K562 (cell line): ENCODE measurements at regions not wholly inside any gene's neighbourhood (a gene's known extent, or its start where the extent isn't known, plus 50 kb on each side); places are given as distances from the start of the nearest gene placed in this dataset.

Source experiments
- ATAC-seq: fragments of 200-7000 bp; cut with Tn5 transposase; 3 replicates; pipeline ENCODE4 v1.9.1; 2020; ENCODE audit warnings: moderate library complexity
- BruUV-seq: library from RNA; stranded (reverse); fragments of 400-500 nt; replicated peaks from 2 replicates; lab custom pipeline; 2021; lab: Mats Ljungman, UMichigan
- CTCF ChIA-PET: fragments of 300-600 bp; formaldehyde crosslinking; extraction: SDS; loops from one replicate; lab custom pipeline; 2021; ENCODE audit warnings: low intra/inter-chr PET ratio; lab: Yijun Ruan, JAX
- POLR2A ChIA-PET: fragments of 300-600, 350-650 bp; sonication (Branson Sonifier 250); formaldehyde crosslinking; extraction: SDS; loops from one replicate; lab custom pipeline; 2021; ENCODE audit warnings: antibody characterized with exemption, inconsistent platforms; lab: Yijun Ruan, JAX
- DNase-seq, 4 experiments: peaks; one replicate each; pipeline versions ENCODE4 v3.0.0 to v3.0.0-alpha.2; 2011 to 2018; ENCODE audit warnings: low spot score in 3 of 4, mixed read lengths in 3 of 4; ENCODE audit errors: extremely low read depth in 1 of 4
- FAIRE-seq: peaks from 2 replicates; lab custom pipeline; 2011; peaks lifted over from hg19 to GRCh38; lab: Jason Lieb, UNC
- H2AFZ ChIP-seq: 2 replicates; pipeline ENCODE4 v1.6.0; 2011; ENCODE audit warnings: low read depth, low read length, control low read depth, inconsistent platforms
- H3K27ac ChIP-seq: fragments of 200-600 bp; 3 replicates; pipeline ENCODE4 v1.8.0; 2011; ENCODE audit warnings: low read depth, mild to moderate bottlenecking, control low read depth, inconsistent platforms, low read length, moderate library complexity, mixed read lengths; ENCODE audit errors: extremely low read depth
- H3K27me3 ChIP-seq, 2 experiments: fragments of 300-600 bp in 1 of 2; 2 replicates in 1 of 2; 3 replicates in 1 of 2; pipeline versions ENCODE4 v1.6.0 to v1.8.0; 2011; ENCODE audit warnings: inconsistent platforms in 2 of 2, low read length in 2 of 2, mild to moderate bottlenecking in 1 of 2, mixed read lengths in 1 of 2, moderate library complexity in 1 of 2; ENCODE audit not compliant: control insufficient read depth in 2 of 2, insufficient read depth in 2 of 2
- H3K36me3 ChIP-seq: fragments of 300-600 bp; 3 replicates; pipeline ENCODE4 v1.8.0; 2011; ENCODE audit warnings: mild to moderate bottlenecking, low read length, inconsistent platforms; ENCODE audit not compliant: control insufficient read depth, insufficient read depth
- H3K4me1 ChIP-seq, 2 experiments: fragments of 200-600 bp in 1 of 2; replicated peaks in 1 of 2; 2 replicates in 1 of 2; 3 replicates in 1 of 2; pipeline versions ENCODE4 v1.5.1 to v1.8.0; 2011; ENCODE audit warnings: inconsistent platforms in 2 of 2, low read length in 2 of 2, mild to moderate bottlenecking in 1 of 2, mixed read lengths in 1 of 2, moderate library complexity in 1 of 2; ENCODE audit not compliant: control insufficient read depth in 2 of 2, insufficient read depth in 2 of 2
- H3K4me2 ChIP-seq: 2 replicates; pipeline ENCODE4 v1.6.1; 2011; ENCODE audit warnings: low read length, control low read depth, inconsistent platforms, mixed read lengths; ENCODE audit not compliant: insufficient read depth
- H3K4me3 ChIP-seq: fragments of 200-600 bp; sonication (generic), shearing (Covaris generic); 2 replicates; pipeline ENCODE4 v1.5.1; 2016; ENCODE audit warnings: control low read depth, inconsistent platforms
- H3K79me2 ChIP-seq: fragments of 200-600 bp; 3 replicates; pipeline ENCODE4 v1.8.0; 2011; ENCODE audit warnings: low read length, inconsistent platforms; ENCODE audit not compliant: control insufficient read depth, insufficient read depth
- H3K9ac ChIP-seq, 2 experiments: 2 replicates each; pipeline versions ENCODE4 v1.6.0 to v1.6.1; 2011; ENCODE audit warnings: low read depth in 2 of 2, low read length in 2 of 2, control low read depth in 1 of 2, inconsistent platforms in 1 of 2, mild to moderate bottlenecking in 1 of 2, mixed read lengths in 1 of 2; ENCODE audit not compliant: insufficient read depth in 1 of 2
- H3K9me1 ChIP-seq: one replicate; pipeline ENCODE4 v1.6.0; 2011; ENCODE audit warnings: inconsistent platforms, mild to moderate bottlenecking, low read length, moderate library complexity; ENCODE audit not compliant: control insufficient read depth, insufficient read depth
- H3K9me3 ChIP-seq: replicated peaks from 2 replicates; pipeline ENCODE4 v1.5.1; 2011; ENCODE audit warnings: low read depth, low read length, inconsistent platforms; ENCODE audit not compliant: control insufficient read depth, insufficient read depth
- H4K20me1 ChIP-seq: replicated peaks from 2 replicates; pipeline ENCODE4 v1.6.1; 2011; ENCODE audit warnings: low read length, inconsistent platforms, mixed read lengths; ENCODE audit not compliant: control insufficient read depth, insufficient read depth
- ASH1L ChIP-seq: fragments of 450-650 bp; IDR thresholded peaks from 2 replicates; pipeline ENCODE4 v1.6.1; 2018; ENCODE audit warnings: borderline replicate concordance, mild to moderate bottlenecking, low read depth; ENCODE audit not compliant: partially characterized antibody
- CBX3 ChIP-seq, 2 experiments: IDR thresholded peaks; 1 replicate in 1 of 2; 2 replicates in 1 of 2; pipeline ENCODE4 v1.6.1; 2012; ENCODE audit warnings: inconsistent platforms in 2 of 2, low read length in 2 of 2, borderline replicate concordance in 1 of 2, control low read depth in 1 of 2
- CHD7 ChIP-seq: fragments of 200-600 bp; sonication (generic); IDR thresholded peaks from one replicate; pipeline ENCODE4 v1.6.1; 2012; ENCODE audit warnings: mild to moderate bottlenecking, low read depth, low read length, inconsistent platforms
- CXXC5 ChIP-seq: fragments of 250-450 bp; sonication (Bioruptor Pico); IDR thresholded peaks from 2 replicates; pipeline ENCODE4 v1.8.0; 2022; ENCODE audit warnings: inconsistent platforms, mild to moderate bottlenecking, moderate library complexity
- PRMT5 ChIP-seq: sonication (generic); formaldehyde crosslinking; IDR thresholded peaks from 2 replicates; pipeline ENCODE4 v1.5.0; 2020; ENCODE audit warnings: missing genetic modification reagents
- PRPF4 ChIP-seq: fragments of 200-400 bp; formaldehyde crosslinking; IDR thresholded peaks from one replicate; pipeline ENCODE4 v1.6.1; 2017; ENCODE audit warnings: low read length, low read depth, mild to moderate bottlenecking; ENCODE audit not compliant: insufficient read depth, poor library complexity, severe bottlenecking
- SMAD1 ChIP-seq: fragments of 150-350 bp; IDR thresholded peaks from 2 replicates; pipeline ENCODE4 v1.6.1; 2014; ENCODE audit warnings: low read length, low read depth; ENCODE audit not compliant: partially characterized antibody
- SP2 ChIP-seq: IDR thresholded peaks from 2 replicates; pipeline ENCODE4 v1.6.1; 2011; ENCODE audit warnings: mild to moderate bottlenecking, low read depth, low read length, moderate library complexity; ENCODE audit not compliant: poor library complexity, severe bottlenecking; ENCODE audit errors: extremely low read depth
- ZNF408 ChIP-seq: fragments of 250-450 bp; sonication (Bioruptor Pico); IDR thresholded peaks from 2 replicates; pipeline ENCODE4 v1.4.0; 2020; ENCODE audit warnings: low read depth, mild to moderate bottlenecking, moderate library complexity
- ZNF445 ChIP-seq: fragments of 250-450 bp; sonication (Bioruptor Pico); IDR thresholded peaks from 2 replicates; pipeline ENCODE4 v1.4.0; 2020; ENCODE audit warnings: low read depth, mild to moderate bottlenecking, moderate library complexity
- ZNF668 ChIP-seq: fragments of 250-450 bp; sonication (Bioruptor Pico); IDR thresholded peaks from 2 replicates; pipeline ENCODE4 v1.8.0; 2022; ENCODE audit warnings: mild to moderate bottlenecking, inconsistent platforms
- ZNF780A ChIP-seq: fragments of 250-450 bp; sonication (Bioruptor Pico); IDR thresholded peaks from 2 replicates; pipeline ENCODE4 v1.5.0; 2021; ENCODE audit warnings: mild to moderate bottlenecking
- WGBS: fragments of 100-300 bp; shearing (Covaris generic); methylation state at CpG from one replicate; pipeline ENCODE4 v1.1.6; 2016; ENCODE audit warnings: low coverage, mixed read lengths; ENCODE audit not compliant: insufficient coverage; ENCODE audit errors: missing lambda C conversion rate; 5-methylcytosine and 5-hydroxymethylcytosine counted together
- in situ Hi-C: fragments of 300-500 bp; cut with MboI; formaldehyde crosslinking; loops from 4 replicates; pipeline ENCODE4 v1.15.0; 2018; ENCODE audit warnings: inconsistent platforms, mixed read lengths
- intact Hi-C: fragments of 100-400 bp; cut with micrococcal nuclease; formaldehyde crosslinking; loops from 2 replicates; pipeline ENCODE4 v1.14.2; 2022

- intact Hi-C loops = no loop called here
- TF ChIP-seq PRMT5 (CRISPR knock-in tag) (no peak), ZNF408 (CRISPR knock-in tag) (no peak), CXXC5 (CRISPR knock-in tag) (no peak), ASH1L (no peak), ZNF445 (CRISPR knock-in tag) (no peak), ZNF668 (CRISPR knock-in tag) (no peak), SP2 (no peak), SMAD1 (no peak), CBX3 (IDR thresholded peaks at IDR 0.05; ENCODE audit: borderline replicate concordance in 1 of 2, low read length in 2 of 2) (no peak), CHD7 (no peak), PRPF4 (no peak), ZNF780A (CRISPR knock-in tag) (no peak)
Measured at GRCh38 chr20:57895161-57895855, 185.5 kb upstream of the PMEPA1 start.

More at GRCh38 chr20:57895161-57895855, 185.5 kb upstream of the PMEPA1 start:
- Histone ChIP-seq H3K4me1 (no peaks in the 10 kb centered on the region), H3K4me2 (no peak overlapping the region), H3K79me2 (no peaks in the 10 kb centered on the region), H3K36me3 (no peaks in the 10 kb centered on the region), H2AFZ (no peak overlapping the region), H3K9me1 (no peaks in the 10 kb centered on the region), H3K27me3 (peaks cover 0 to 17% of the 10 kb centered on the region in 2 experiments; a peak in 3 of 5 replicates), H3K9ac (no peak overlapping the region), H3K4me3 (no peak overlapping the region), H4K20me1 (peaks cover 5% of the 10 kb centered on the region; the same call in 1 of the 2 replicates), H3K9me3 (no peaks in the 10 kb centered on the region), H3K27ac (no peak overlapping the region)
- BruUV-seq = no TSS peak
- DNase-seq (no peak), ATAC-seq (no peak), FAIRE-seq (no peak)
- in situ Hi-C loops = no loop called here
- WGBS = 2% methylated on average over 9 of the region's 9 CpGs
- CTCF ChIA-PET = no interaction called here
- POLR2A ChIA-PET = no interaction called here
